ENCODE measurements at regions not wholly inside any gene's neighbourhood (a gene's known extent, or its start where the extent isn't known, plus 50 kb on each side); places are given as distances from the start of the nearest gene placed in this dataset.

DNA sequence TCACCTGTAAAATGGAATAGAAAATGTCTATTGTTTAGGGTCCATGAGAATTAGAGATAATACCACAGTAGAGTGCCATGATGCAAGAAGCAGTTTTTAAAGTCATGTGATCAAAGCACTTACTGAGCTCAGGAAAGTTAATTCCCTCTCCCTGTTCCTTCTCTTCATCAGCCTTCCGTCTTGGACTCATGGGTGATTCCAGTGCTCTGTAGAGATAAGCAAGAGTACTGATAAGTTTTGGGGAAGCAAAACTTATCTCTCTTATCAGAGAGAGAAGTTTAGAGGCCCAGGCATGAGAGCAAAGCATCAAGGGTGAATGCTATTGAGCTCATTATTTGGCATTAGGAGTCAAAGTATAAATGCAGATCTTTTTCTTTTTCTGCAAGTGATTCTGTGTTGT, 410.1 kb downstream of the AGTPBP1 start:
- Histone ChIP-seq H3K9me3 (ENCODE audit: control insufficient read depth, insufficient read depth, low read depth, low read length) (no peaks in the 10 kb centered on the region), H3K27ac (ENCODE audit: extremely low read depth, low read depth, low read length) (no peak overlapping the region), H3K4me1 (ENCODE audit: control insufficient read depth, insufficient read depth, low read length) (no peaks in the 10 kb centered on the region), H3K36me3 (ENCODE audit: control insufficient read depth in 2 of 2, insufficient read depth in 1 of 2, low read length in 2 of 2) (no peaks in the 10 kb centered on the region), H3K4me3 (ENCODE audit: low read depth, low read length) (no peak overlapping the region)
- TF ChIP-seq, protein P1, sequence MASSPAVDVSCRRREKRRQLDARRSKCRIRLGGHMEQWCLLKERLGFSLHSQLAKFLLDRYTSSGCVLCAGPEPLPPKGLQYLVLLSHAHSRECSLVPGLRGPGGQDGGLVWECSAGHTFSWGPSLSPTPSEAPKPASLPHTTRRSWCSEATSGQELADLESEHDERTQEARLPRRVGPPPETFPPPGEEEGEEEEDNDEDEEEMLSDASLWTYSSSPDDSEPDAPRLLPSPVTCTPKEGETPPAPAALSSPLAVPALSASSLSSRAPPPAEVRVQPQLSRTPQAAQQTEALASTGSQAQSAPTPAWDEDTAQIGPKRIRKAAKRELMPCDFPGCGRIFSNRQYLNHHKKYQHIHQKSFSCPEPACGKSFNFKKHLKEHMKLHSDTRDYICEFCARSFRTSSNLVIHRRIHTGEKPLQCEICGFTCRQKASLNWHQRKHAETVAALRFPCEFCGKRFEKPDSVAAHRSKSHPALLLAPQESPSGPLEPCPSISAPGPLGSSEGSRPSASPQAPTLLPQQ (tag by site-specific recombination; IDR thresholded peaks at IDR 0.05) = no peak
- no peak for TF ChIP-seq ZNF112 (tag by site-specific recombination; IDR thresholded peaks at IDR 0.05)
- no peak for TF ChIP-seq ZNF292 (tag by site-specific recombination; IDR thresholded peaks at IDR 0.05; ENCODE audit: borderline replicate concordance, low read depth)
- TF ChIP-seq ZBTB17 (tag by site-specific recombination; IDR thresholded peaks at IDR 0.05) = no peak
- TF ChIP-seq SCRT2 (tag by site-specific recombination; IDR thresholded peaks at IDR 0.05) = no peak
- TF ChIP-seq ZNF2 (tag by site-specific recombination; IDR thresholded peaks at IDR 0.05) = no peak
- TF ChIP-seq, protein P2, sequence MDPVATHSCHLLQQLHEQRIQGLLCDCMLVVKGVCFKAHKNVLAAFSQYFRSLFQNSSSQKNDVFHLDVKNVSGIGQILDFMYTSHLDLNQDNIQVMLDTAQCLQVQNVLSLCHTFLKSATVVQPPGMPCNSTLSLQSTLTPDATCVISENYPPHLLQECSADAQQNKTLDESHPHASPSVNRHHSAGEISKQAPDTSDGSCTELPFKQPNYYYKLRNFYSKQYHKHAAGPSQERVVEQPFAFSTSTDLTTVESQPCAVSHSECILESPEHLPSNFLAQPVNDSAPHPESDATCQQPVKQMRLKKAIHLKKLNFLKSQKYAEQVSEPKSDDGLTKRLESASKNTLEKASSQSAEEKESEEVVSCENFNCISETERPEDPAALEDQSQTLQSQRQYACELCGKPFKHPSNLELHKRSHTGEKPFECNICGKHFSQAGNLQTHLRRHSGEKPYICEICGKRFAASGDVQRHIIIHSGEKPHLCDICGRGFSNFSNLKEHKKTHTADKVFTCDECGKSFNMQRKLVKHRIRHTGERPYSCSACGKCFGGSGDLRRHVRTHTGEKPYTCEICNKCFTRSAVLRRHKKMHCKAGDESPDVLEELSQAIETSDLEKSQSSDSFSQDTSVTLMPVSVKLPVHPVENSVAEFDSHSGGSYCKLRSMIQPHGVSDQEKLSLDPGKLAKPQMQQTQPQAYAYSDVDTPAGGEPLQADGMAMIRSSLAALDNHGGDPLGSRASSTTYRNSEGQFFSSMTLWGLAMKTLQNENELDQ (tag by site-specific recombination; IDR thresholded peaks at IDR 0.05; ENCODE audit: low read depth) = no peak
- no peak for TF ChIP-seq ZNF530 (tag by site-specific recombination; IDR thresholded peaks at IDR 0.05; ENCODE audit: low read depth)
- no peak for TF ChIP-seq ZNF600 (tag by site-specific recombination; IDR thresholded peaks at IDR 0.05)
- TF ChIP-seq ZFP37 (tag by site-specific recombination; IDR thresholded peaks at IDR 0.05) = no peak
- no peak for TF ChIP-seq PRDM1 (tag by site-specific recombination; IDR thresholded peaks at IDR 0.05)
- no peak for TF ChIP-seq ZNF514 (tag by site-specific recombination; IDR thresholded peaks at IDR 0.05)
- no peak for TF ChIP-seq TCF7L2 (IDR thresholded peaks at IDR 0.05; ENCODE audit: borderline replicate concordance, low read depth, low read length)
- TF ChIP-seq, protein P3, sequence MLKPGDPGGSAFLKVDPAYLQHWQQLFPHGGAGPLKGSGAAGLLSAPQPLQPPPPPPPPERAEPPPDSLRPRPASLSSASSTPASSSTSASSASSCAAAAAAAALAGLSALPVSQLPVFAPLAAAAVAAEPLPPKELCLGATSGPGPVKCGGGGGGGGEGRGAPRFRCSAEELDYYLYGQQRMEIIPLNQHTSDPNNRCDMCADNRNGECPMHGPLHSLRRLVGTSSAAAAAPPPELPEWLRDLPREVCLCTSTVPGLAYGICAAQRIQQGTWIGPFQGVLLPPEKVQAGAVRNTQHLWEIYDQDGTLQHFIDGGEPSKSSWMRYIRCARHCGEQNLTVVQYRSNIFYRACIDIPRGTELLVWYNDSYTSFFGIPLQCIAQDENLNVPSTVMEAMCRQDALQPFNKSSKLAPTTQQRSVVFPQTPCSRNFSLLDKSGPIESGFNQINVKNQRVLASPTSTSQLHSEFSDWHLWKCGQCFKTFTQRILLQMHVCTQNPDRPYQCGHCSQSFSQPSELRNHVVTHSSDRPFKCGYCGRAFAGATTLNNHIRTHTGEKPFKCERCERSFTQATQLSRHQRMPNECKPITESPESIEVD (tag by site-specific recombination; IDR thresholded peaks at IDR 0.05) = no peak
- TF ChIP-seq ZNF624 (tag by site-specific recombination; IDR thresholded peaks at IDR 0.05) = no peak
- TF ChIP-seq ZNF629 (tag by site-specific recombination; IDR thresholded peaks at IDR 0.05) = no peak
- no peak for TF ChIP-seq ZNF664 (tag by site-specific recombination; IDR thresholded peaks at IDR 0.05)
- ChIA-PET POLR2A (no interaction called here), CTCF (interaction anchor here (0.7 to 2.4 kb wide), 12 partner anchors 11 to 279 kb away, joined by 3 to 17 read pairs (median 4); no protein-coding TSS in a partner anchor)

DNA sequence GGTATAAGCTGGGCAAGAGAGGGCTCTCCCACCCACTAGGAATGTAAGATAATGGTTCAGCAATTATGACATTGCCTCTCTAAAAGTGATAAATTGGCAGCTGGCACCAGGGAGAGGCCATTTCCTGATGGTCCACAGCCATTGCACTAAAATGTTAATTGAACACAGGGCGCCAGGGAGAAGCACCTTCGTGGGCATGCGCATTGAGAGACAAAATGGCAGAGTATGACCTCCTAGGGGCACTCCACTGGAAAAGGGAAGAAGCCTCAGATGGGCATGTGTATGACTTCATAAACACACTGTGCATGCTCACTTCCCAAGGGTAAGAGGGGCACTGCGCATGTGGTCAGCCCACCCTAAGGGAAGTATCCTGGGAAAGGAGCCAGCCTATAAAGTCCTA, 419.2 kb downstream of the AGTPBP1 start:
- TF ChIP-seq ZNF548 (tag by site-specific recombination; IDR thresholded peaks at IDR 0.05) (no peak), ZNF571 (tag by site-specific recombination; IDR thresholded peaks at IDR 0.05) (no peak), IKZF3 (tag by site-specific recombination; IDR thresholded peaks at IDR 0.05) (no peak), ZNF37A (tag by site-specific recombination; IDR thresholded peaks at IDR 0.05) (no peak), ZNF112 (tag by site-specific recombination; IDR thresholded peaks at IDR 0.05) (no peak), ZNF48 (tag by site-specific recombination; IDR thresholded peaks at IDR 0.05) (no peak), KLF10 (tag by site-specific recombination; IDR thresholded peaks at IDR 0.05) (no peak), ZNF146 (tag by site-specific recombination; IDR thresholded peaks at IDR 0.05) (no peak), ZNF174 (tag by site-specific recombination; IDR thresholded peaks at IDR 0.05) (no peak), ZSCAN23 (tag by site-specific recombination; IDR thresholded peaks at IDR 0.05) (no peak)
- TF ChIP-seq, protein P4, sequence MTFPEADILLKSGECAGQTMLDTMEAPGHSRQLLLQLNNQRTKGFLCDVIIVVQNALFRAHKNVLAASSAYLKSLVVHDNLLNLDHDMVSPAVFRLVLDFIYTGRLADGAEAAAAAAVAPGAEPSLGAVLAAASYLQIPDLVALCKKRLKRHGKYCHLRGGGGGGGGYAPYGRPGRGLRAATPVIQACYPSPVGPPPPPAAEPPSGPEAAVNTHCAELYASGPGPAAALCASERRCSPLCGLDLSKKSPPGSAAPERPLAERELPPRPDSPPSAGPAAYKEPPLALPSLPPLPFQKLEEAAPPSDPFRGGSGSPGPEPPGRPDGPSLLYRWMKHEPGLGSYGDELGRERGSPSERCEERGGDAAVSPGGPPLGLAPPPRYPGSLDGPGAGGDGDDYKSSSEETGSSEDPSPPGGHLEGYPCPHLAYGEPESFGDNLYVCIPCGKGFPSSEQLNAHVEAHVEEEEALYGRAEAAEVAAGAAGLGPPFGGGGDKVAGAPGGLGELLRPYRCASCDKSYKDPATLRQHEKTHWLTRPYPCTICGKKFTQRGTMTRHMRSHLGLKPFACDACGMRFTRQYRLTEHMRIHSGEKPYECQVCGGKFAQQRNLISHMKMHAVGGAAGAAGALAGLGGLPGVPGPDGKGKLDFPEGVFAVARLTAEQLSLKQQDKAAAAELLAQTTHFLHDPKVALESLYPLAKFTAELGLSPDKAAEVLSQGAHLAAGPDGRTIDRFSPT (tag by site-specific recombination; IDR thresholded peaks at IDR 0.05) = no peak
- Histone ChIP-seq H3K4me3 (ENCODE audit: low read depth, low read length) (no peak overlapping the region), H3K36me3 (ENCODE audit: control insufficient read depth in 2 of 2, insufficient read depth in 1 of 2, low read length in 2 of 2) (no peaks in the 10 kb centered on the region), H3K27ac (ENCODE audit: extremely low read depth, low read depth, low read length) (no peak overlapping the region), H3K4me1 (ENCODE audit: control insufficient read depth, insufficient read depth, low read length) (no peaks in the 10 kb centered on the region), H3K9me3 (ENCODE audit: control insufficient read depth, insufficient read depth, low read depth, low read length) (no peaks in the 10 kb centered on the region)
- ChIA-PET CTCF (interaction anchor here (1.3 kb wide), 1 partner anchor 10 kb away, joined by 6 read pairs; no protein-coding TSS in a partner anchor), POLR2A (no interaction called here)
